H1 (cell line): ENCODE measurements at regions not wholly inside any gene's neighbourhood (a gene's known extent, or its start where the extent isn't known, plus 50 kb on each side); places are given as distances from the start of the nearest gene placed in this dataset.

Experiments
- RXRA ChIP-seq: IDR thresholded peaks from 2 replicates; pipeline ENCODE4 v1.6.1; 2011; ENCODE audit warnings: low read depth, mild to moderate bottlenecking, low read length, moderate library complexity; ENCODE audit not compliant: insufficient read depth
- TAF7 ChIP-seq: optimal IDR thresholded peaks from 2 replicates; pipeline ENCODE3; 2011; ENCODE audit warnings: low read depth, mild to moderate bottlenecking, inconsistent platforms, low read length, moderate library complexity, borderline replicate concordance

DNA sequence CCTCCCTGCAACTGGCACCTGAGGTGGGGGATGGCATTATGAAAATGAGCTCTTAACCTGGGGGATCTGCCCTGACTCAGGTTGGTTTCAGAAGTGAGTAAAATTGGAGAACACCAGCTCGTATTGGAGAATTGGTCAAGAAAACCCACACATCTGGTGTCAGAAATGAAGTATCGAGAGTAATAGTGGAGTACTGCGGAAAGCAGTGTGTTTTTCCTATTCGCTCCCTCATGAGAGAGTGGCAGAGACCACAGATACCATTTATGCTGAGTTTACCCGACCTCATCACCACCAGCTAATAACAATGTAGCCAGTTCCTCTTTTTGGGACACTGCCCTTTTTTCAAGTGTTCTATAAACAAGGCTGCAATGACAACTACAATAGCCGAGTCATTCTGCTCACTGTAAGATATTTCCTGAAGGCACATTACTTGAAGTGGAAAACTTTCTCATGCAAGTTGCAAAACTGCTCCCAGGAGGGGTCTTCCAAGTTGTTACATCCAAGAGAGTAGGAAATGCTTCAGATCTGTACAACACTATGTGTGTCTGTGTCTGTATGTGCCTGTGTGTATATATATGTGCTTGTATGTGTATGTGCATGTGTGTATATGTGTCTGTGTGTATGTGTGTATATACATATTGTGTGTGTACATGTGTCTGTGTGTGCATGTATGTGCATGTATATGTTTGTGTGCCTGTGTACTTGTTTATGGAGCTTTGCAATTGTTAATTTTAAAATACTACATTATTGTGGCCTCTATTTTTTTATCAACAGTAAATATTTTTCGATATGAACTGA lies 106.0 kb upstream of the CST7 start (continued):
- TF ChIP-seq TAF7 (no peak), RXRA (no peak)
